ENCODE measurements at regions not wholly inside any gene's neighbourhood (a gene's known extent, or its start where the extent isn't known, plus 50 kb on each side); places are given as distances from the start of the nearest gene placed in this dataset.

DNA sequence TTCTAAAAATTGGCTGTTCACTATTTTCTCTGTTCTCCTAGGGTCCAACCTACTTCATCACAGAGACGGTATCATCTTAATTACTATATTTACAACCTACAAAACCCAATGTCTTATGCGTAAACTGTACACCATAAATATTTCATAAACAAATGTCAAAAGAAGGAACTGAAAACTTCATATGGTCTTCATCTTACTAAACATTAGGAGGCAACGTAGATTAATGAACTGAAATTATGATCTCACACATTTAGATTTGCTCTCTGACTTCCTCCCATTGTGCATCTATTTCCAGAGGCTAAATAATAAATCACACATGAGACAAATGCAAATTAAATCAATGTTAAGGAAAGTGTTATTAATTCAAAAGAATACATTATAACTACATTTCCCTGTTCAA, 1850.6 kb upstream of the SEL1L start:
- Histone ChIP-seq H3K27me3 (ENCODE audit: insufficient read depth, low read depth, low read length) (no peaks in the 10 kb centered on the region), H3K79me2 (replicated peaks; ENCODE audit: insufficient read depth, low read length) (no peaks in the 10 kb centered on the region), H3K4me2 (ENCODE audit: low read length) (no peak overlapping the region), H3K9me2 (ENCODE audit: insufficient read depth, low read length) (no peaks in the 10 kb centered on the region), H3K4me3 (ENCODE audit: low read length) (no peak overlapping the region), H2AFZ (ENCODE audit: low read depth, low read length) (no peak overlapping the region), H4K20me1 (ENCODE audit: insufficient read depth) (no peaks in the 10 kb centered on the region), H3K9ac (ENCODE audit: low read length) (no peak overlapping the region), H3K9me3 (ENCODE audit: low read length) (peaks cover 3% of the 10 kb centered on the region), H3K27ac (ENCODE audit: low read length) (no peak overlapping the region), H3F3A (ENCODE audit: insufficient read depth, low read length, poor library complexity, severe bottlenecking) (no peaks in the 10 kb centered on the region), H3K36me3 (ENCODE audit: insufficient read depth, low read length) (no peaks in the 10 kb centered on the region)
- TF ChIP-seq POLR2AphosphoS5 (IDR thresholded peaks at IDR 0.05) (no peak), MXI1 (conservative IDR thresholded peaks at IDR 0.05; ENCODE audit: poor library complexity, severe bottlenecking) (no peak), EP300 (conservative IDR thresholded peaks at IDR 0.05; ENCODE audit: poor library complexity, severe bottlenecking) (no peak), RAD21 (conservative IDR thresholded peaks at IDR 0.05) (no peak), TAF1 (IDR thresholded peaks at IDR 0.05; ENCODE audit: low read depth) (no peak), EZH2 (IDR thresholded peaks at IDR 0.05; ENCODE audit: borderline replicate concordance, insufficient read depth, low read length, poor library complexity, severe bottlenecking) (no peak), SMC3 (conservative IDR thresholded peaks at IDR 0.05; ENCODE audit: poor library complexity) (no peak)
- TF ChIP-seq, protein P1, sequence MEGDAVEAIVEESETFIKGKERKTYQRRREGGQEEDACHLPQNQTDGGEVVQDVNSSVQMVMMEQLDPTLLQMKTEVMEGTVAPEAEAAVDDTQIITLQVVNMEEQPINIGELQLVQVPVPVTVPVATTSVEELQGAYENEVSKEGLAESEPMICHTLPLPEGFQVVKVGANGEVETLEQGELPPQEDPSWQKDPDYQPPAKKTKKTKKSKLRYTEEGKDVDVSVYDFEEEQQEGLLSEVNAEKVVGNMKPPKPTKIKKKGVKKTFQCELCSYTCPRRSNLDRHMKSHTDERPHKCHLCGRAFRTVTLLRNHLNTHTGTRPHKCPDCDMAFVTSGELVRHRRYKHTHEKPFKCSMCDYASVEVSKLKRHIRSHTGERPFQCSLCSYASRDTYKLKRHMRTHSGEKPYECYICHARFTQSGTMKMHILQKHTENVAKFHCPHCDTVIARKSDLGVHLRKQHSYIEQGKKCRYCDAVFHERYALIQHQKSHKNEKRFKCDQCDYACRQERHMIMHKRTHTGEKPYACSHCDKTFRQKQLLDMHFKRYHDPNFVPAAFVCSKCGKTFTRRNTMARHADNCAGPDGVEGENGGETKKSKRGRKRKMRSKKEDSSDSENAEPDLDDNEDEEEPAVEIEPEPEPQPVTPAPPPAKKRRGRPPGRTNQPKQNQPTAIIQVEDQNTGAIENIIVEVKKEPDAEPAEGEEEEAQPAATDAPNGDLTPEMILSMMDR (IDR thresholded peaks at IDR 0.05; ENCODE audit: poor library complexity, severe bottlenecking): no peak
- TF ChIP-seq, protein P2, sequence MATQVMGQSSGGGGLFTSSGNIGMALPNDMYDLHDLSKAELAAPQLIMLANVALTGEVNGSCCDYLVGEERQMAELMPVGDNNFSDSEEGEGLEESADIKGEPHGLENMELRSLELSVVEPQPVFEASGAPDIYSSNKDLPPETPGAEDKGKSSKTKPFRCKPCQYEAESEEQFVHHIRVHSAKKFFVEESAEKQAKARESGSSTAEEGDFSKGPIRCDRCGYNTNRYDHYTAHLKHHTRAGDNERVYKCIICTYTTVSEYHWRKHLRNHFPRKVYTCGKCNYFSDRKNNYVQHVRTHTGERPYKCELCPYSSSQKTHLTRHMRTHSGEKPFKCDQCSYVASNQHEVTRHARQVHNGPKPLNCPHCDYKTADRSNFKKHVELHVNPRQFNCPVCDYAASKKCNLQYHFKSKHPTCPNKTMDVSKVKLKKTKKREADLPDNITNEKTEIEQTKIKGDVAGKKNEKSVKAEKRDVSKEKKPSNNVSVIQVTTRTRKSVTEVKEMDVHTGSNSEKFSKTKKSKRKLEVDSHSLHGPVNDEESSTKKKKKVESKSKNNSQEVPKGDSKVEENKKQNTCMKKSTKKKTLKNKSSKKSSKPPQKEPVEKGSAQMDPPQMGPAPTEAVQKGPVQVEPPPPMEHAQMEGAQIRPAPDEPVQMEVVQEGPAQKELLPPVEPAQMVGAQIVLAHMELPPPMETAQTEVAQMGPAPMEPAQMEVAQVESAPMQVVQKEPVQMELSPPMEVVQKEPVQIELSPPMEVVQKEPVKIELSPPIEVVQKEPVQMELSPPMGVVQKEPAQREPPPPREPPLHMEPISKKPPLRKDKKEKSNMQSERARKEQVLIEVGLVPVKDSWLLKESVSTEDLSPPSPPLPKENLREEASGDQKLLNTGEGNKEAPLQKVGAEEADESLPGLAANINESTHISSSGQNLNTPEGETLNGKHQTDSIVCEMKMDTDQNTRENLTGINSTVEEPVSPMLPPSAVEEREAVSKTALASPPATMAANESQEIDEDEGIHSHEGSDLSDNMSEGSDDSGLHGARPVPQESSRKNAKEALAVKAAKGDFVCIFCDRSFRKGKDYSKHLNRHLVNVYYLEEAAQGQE (IDR thresholded peaks at IDR 0.05; ENCODE audit: borderline replicate concordance): no peak

DNA sequence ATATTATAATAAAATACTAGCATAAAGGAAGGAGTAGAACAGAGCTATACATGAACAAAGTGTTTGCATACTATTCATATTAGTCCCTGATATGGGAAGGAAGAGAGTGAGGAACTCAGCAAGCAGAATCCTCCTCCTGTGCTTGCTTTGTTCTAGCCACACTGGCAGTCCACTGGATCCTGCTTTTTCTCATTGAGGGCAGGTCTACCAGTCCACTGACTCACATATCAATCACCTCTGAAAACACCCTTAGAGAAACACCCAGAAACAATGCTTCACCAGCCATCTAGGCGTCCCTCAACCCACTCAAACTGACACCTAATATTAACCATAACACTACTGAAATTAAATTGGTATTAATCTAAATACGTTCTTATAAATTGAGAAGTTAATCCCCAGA, 1861.7 kb upstream of the SEL1L start:
- Histone ChIP-seq H4K20me1 (ENCODE audit: insufficient read depth) (no peaks in the 10 kb centered on the region), H3K9me2 (ENCODE audit: insufficient read depth, low read length) (no peaks in the 10 kb centered on the region), H3F3A (ENCODE audit: insufficient read depth, low read length, poor library complexity, severe bottlenecking) (no peaks in the 10 kb centered on the region), H3K79me2 (replicated peaks; ENCODE audit: insufficient read depth, low read length) (no peaks in the 10 kb centered on the region), H3K27ac (ENCODE audit: low read length) (no peak overlapping the region), H3K9ac (ENCODE audit: low read length) (no peak overlapping the region), H2AFZ (ENCODE audit: low read depth, low read length) (no peak overlapping the region), H3K4me2 (ENCODE audit: low read length) (no peak overlapping the region), H3K27me3 (ENCODE audit: insufficient read depth, low read depth, low read length) (no peaks in the 10 kb centered on the region), H3K36me3 (ENCODE audit: insufficient read depth, low read length) (no peaks in the 10 kb centered on the region), H3K9me3 (ENCODE audit: low read length) (no peaks in the 10 kb centered on the region), H3K4me3 (ENCODE audit: low read length) (no peak overlapping the region)
- TF ChIP-seq MXI1 (conservative IDR thresholded peaks at IDR 0.05; ENCODE audit: poor library complexity, severe bottlenecking) (no peak), RAD21 (conservative IDR thresholded peaks at IDR 0.05) (no peak), EZH2 (IDR thresholded peaks at IDR 0.05; ENCODE audit: borderline replicate concordance, insufficient read depth, low read length, poor library complexity, severe bottlenecking) (no peak), SMC3 (conservative IDR thresholded peaks at IDR 0.05; ENCODE audit: poor library complexity) (no peak)
- TF ChIP-seq, protein P1 (IDR thresholded peaks at IDR 0.05; ENCODE audit: poor library complexity, severe bottlenecking): no peak
- TF ChIP-seq, protein P2 (IDR thresholded peaks at IDR 0.05; ENCODE audit: borderline replicate concordance): no peak
